Adrenal gland (tissue), 5 donors: ENCODE measurements at regions not wholly inside any gene's neighbourhood (a gene's known extent, or its start where the extent isn't known, plus 50 kb on each side); places are given as distances from the start of the nearest gene placed in this dataset.

Experiments
- CTCF ChIP-seq, 6 experiments: fragments of 450-650 bp in 4 of 6; fragments of 200-600 bp in 2 of 6; sonication (generic) in 1 of 6; IDR thresholded peaks; 1 replicate in 5 of 6; 2 replicates in 1 of 6; pipeline versions ENCODE4 v1.5.1 to v1.8.0; 2016 to 2021; ENCODE audit warnings: antibody characterized with exemption in 6 of 6, mild to moderate bottlenecking in 2 of 6, moderate library complexity in 1 of 6
- POLR2A ChIP-seq, 2 donors: fragments of 450-650 bp; IDR thresholded peaks; one replicate each; pipeline ENCODE4 v1.6.1; 2017; ENCODE audit warnings: antibody characterized with exemption in 2 of 2, mild to moderate bottlenecking in 2 of 2, moderate library complexity in 1 of 2
- donor health status: DM: no; HTN: no; CAD: no.

DNA sequence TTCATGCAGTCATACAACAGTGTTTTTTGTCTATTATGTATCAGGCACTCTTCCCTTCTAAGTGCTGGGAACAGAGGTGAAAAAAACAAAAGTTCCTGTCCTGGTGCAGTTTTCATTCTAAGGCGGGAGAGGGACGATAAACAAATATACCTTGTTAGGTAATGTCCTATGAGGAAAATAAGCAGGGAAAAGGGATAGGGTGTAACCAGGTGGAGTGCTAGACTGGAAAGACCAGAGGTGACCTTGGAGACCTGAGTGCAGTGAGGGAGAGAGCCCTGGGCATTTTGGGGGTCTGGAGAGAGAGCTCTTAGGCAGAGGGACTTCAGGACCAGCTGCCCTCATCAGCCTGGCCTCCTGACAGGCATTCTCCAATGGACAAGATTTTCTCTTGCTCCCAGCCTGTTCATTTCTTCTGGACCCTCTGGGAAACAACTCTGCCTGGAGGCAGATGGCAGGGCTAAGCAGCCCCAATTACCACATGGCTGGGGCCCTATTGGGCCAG, 97.2 kb upstream of the TJP1 start:
- TF ChIP-seq CTCF (IDR thresholded peaks at IDR 0.05) (no peak), POLR2A (IDR thresholded peaks at IDR 0.05) (no peak)
